Liver (tissue), 8 donors: ENCODE measurements at regions not wholly inside any gene's neighbourhood (a gene's known extent, or its start where the extent isn't known, plus 50 kb on each side); places are given as distances from the start of the nearest gene placed in this dataset.
A peak's percentile ranks its signal among the peaks of the same experiment; 100 is the strongest.
"Not testable (repeated sequence)": the region's sequence is repeated elsewhere in the genome, so short reads cannot be mapped to it uniquely, and the experiment has no call there.

Source experiments
- DNase-seq: peaks from one replicate; pipeline ENCODE4 v3.0.0-alpha.2; 2017; ENCODE audit warnings: low spot score
- H3K27ac ChIP-seq, 2 donors: one replicate each; pipeline ENCODE4 v1.7.0; 2013; ENCODE audit warnings: inconsistent platforms in 2 of 2, low read length in 2 of 2, control low read depth in 1 of 2, low read depth in 1 of 2, mild to moderate bottlenecking in 1 of 2
- H3K27me3 ChIP-seq, 4 donors: one replicate each; pipeline versions ENCODE4 v1.6.1 to v1.7.0; 2013; ENCODE audit warnings: low read length in 3 of 4, inconsistent platforms in 1 of 4, mild to moderate bottlenecking in 1 of 4, moderate library complexity in 1 of 4; ENCODE audit not compliant: control insufficient read depth in 4 of 4, insufficient read depth in 4 of 4
- H3K36me3 ChIP-seq, 4 donors: one replicate each; pipeline versions ENCODE4 v1.6.1 to v1.7.0; 2013; ENCODE audit warnings: low read length in 3 of 4, mild to moderate bottlenecking in 3 of 4, low read depth in 1 of 4, moderate library complexity in 1 of 4; ENCODE audit not compliant: control insufficient read depth in 4 of 4, insufficient read depth in 3 of 4
- H3K4me1 ChIP-seq, 4 donors: one replicate each; pipeline versions ENCODE4 v1.6.1 to v1.7.0; 2013; ENCODE audit warnings: low read length in 3 of 4, mild to moderate bottlenecking in 3 of 4, moderate library complexity in 1 of 4; ENCODE audit not compliant: control insufficient read depth in 4 of 4, insufficient read depth in 4 of 4
- H3K4me3 ChIP-seq, 3 donors: one replicate each; pipeline versions ENCODE4 v1.6.1 to v1.7.0; 2013; ENCODE audit warnings: low read length in 3 of 3, control low read depth in 1 of 3, low read depth in 1 of 3, mild to moderate bottlenecking in 1 of 3
- H3K9ac ChIP-seq, 2 donors: one replicate each; pipeline ENCODE4 v1.7.0; 2013; ENCODE audit warnings: low read length in 2 of 2, mild to moderate bottlenecking in 2 of 2, moderate library complexity in 2 of 2, control low read depth in 1 of 2, low read depth in 1 of 2
- H3K9me3 ChIP-seq, 4 donors: one replicate each; pipeline versions ENCODE4 v1.6.1 to v1.7.0; 2013; ENCODE audit warnings: low read length in 3 of 4; ENCODE audit not compliant: control insufficient read depth in 4 of 4
- ATF3 ChIP-seq: IDR thresholded peaks from 2 replicates; pipeline ENCODE4 v1.6.1; 2016; ENCODE audit warnings: antibody characterized with exemption
- EGR1 ChIP-seq, 2 donors: IDR thresholded peaks; 2 replicates each; pipeline ENCODE4 v1.6.1; 2016 to 2018; ENCODE audit warnings: antibody characterized with exemption in 2 of 2, low read depth in 2 of 2
- FOXA1 ChIP-seq: IDR thresholded peaks from 2 replicates; pipeline ENCODE4 v1.6.1; 2016; ENCODE audit warnings: antibody characterized with exemption
- HNF4A ChIP-seq, 2 donors: conservative IDR thresholded peaks; 2 replicates each; pipeline ENCODE4 v1.6.1; 2016; ENCODE audit warnings: antibody characterized with exemption in 2 of 2, mild to moderate bottlenecking in 2 of 2
- HNF4G ChIP-seq: IDR thresholded peaks from 2 replicates; pipeline ENCODE4 v1.6.1; 2016; ENCODE audit warnings: antibody characterized with exemption
- JUND ChIP-seq, 2 donors: IDR thresholded peaks; 2 replicates each; pipeline ENCODE4 v1.6.1; 2016; ENCODE audit warnings: antibody characterized with exemption in 2 of 2
- NR2F2 ChIP-seq: IDR thresholded peaks from 2 replicates; pipeline ENCODE4 v1.6.1; 2016; ENCODE audit warnings: antibody characterized with exemption
- RAD21 ChIP-seq, 2 donors: IDR thresholded peaks; 2 replicates each; pipeline ENCODE4 v1.6.1; 2016; ENCODE audit warnings: antibody characterized with exemption in 2 of 2, mild to moderate bottlenecking in 2 of 2
- REST ChIP-seq: IDR thresholded peaks from 2 replicates; pipeline ENCODE4 v1.6.1; 2016; ENCODE audit warnings: antibody characterized with exemption, mild to moderate bottlenecking
- RXRA ChIP-seq, 2 donors: IDR thresholded peaks; 2 replicates each; pipeline ENCODE4 v1.6.1; 2017 to 2018; ENCODE audit warnings: antibody characterized with exemption in 2 of 2, mild to moderate bottlenecking in 1 of 2
- TAF1 ChIP-seq: conservative IDR thresholded peaks from 2 replicates; pipeline ENCODE4 v1.6.1; 2016; ENCODE audit warnings: antibody characterized with exemption, mild to moderate bottlenecking
- ZBTB33 ChIP-seq: IDR thresholded peaks from 2 replicates; pipeline ENCODE4 v1.6.1; 2016; ENCODE audit warnings: antibody characterized with exemption
- WGBS: extraction: QIAGEN DNeasy Blood & Tissue Kit; methylation state at CpG from one replicate; pipeline ENCODE4 v1.1.7; 2013; 5-methylcytosine and 5-hydroxymethylcytosine counted together
- TF ChIP-seq, protein P1 (sequence below): IDR thresholded peaks from 2 replicates; pipeline ENCODE4 v1.6.1; 2016; ENCODE audit warnings: antibody characterized with exemption
- TF ChIP-seq, protein P2 (sequence below): fragments of 150-350 bp; IDR thresholded peaks from 2 replicates; pipeline ENCODE4 v1.5.1; 2017; ENCODE audit warnings: improper control_type of control experiment, low read depth, low read length; ENCODE audit not compliant: missing input control
- donor health status: healthy.
- donor health status: healthy.
- donor health status: healthy.
- donor health status: healthy.
- donor health status: healthy.

GRCh38 chr21:18000981-18001686 lies 182.0 kb upstream of the C21orf91 start:
- 68% methylated on average over 3 of the region's 3 CpGs for WGBS
- Histone ChIP-seq H3K4me1 (no peaks in the 10 kb centered on the region), H3K9ac (no peak overlapping the region), H3K27ac (no peak overlapping the region), H3K9me3 (no peaks in the 10 kb centered on the region), H3K27me3 (no peaks in the 10 kb centered on the region), H3K36me3 (no peaks in the 10 kb centered on the region), H3K4me3 (no peak overlapping the region)
- TF ChIP-seq REST, result no peak
- TF ChIP-seq NR2F2, result peak; percentile 31
- no peak for DNase-seq

DNA sequence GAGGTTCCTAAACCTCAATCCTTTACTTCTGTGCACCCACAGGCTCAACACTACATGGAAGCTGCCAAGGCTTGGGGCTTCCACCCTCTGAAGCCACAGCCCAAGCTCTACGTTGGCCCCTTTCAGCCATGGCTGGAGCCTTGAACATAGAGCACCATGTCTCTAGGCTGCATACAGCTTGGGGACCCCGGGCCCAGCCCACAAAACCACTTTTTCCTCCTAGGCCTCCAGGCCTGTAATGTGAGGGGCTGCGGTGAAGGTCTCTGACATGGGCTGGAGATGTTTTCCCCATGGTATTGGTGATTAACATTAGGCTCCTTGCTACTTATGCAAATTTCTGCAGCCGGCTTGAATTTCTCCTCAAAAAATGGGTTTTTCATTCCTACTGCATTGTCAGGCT lies 179.4 kb upstream of the C21orf91 start:
- H3K9me3 ChIP-seq, H3K27ac ChIP-seq, H3K9ac ChIP-seq, H3K4me1 ChIP-seq, H3K4me3 ChIP-seq, DNase-seq, H3K36me3 ChIP-seq, H3K27me3 ChIP-seq: not testable (repeated sequence)
- WGBS, result 80% methylated on average over 4 of the region's 4 CpGs

- DNase-seq, result no peak
- 35% methylated on average over 3 of the region's 3 CpGs for WGBS
- Histone ChIP-seq H3K9ac (no peak overlapping the region), H3K27ac (no peak overlapping the region), H3K27me3 (peaks cover 0 to 2% (median 0%) of the 10 kb centered on the region in 4 donors), H3K4me3 (no peak overlapping the region), H3K9me3 (peaks cover 0 to 4% (median 2%) of the 10 kb centered on the region in 4 donors), H3K36me3 (no peaks in the 10 kb centered on the region), H3K4me1 (no peaks in the 10 kb centered on the region)
- TF ChIP-seq, protein P1, sequence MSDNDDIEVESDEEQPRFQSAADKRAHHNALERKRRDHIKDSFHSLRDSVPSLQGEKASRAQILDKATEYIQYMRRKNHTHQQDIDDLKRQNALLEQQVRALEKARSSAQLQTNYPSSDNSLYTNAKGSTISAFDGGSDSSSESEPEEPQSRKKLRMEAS, result no peak
- TF ChIP-seq JUND (IDR thresholded peaks at IDR 0.05), result no peak
- TF ChIP-seq RAD21 (IDR thresholded peaks at IDR 0.05), result no peak
- TF ChIP-seq FOXA1, result no peak
- no peak for TF ChIP-seq TAF1
- no peak for TF ChIP-seq ATF3
- TF ChIP-seq, protein P2, sequence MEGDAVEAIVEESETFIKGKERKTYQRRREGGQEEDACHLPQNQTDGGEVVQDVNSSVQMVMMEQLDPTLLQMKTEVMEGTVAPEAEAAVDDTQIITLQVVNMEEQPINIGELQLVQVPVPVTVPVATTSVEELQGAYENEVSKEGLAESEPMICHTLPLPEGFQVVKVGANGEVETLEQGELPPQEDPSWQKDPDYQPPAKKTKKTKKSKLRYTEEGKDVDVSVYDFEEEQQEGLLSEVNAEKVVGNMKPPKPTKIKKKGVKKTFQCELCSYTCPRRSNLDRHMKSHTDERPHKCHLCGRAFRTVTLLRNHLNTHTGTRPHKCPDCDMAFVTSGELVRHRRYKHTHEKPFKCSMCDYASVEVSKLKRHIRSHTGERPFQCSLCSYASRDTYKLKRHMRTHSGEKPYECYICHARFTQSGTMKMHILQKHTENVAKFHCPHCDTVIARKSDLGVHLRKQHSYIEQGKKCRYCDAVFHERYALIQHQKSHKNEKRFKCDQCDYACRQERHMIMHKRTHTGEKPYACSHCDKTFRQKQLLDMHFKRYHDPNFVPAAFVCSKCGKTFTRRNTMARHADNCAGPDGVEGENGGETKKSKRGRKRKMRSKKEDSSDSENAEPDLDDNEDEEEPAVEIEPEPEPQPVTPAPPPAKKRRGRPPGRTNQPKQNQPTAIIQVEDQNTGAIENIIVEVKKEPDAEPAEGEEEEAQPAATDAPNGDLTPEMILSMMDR, result no peak
- no peak for TF ChIP-seq ZBTB33
- no peak for TF ChIP-seq HNF4G
- TF ChIP-seq RXRA (IDR thresholded peaks at IDR 0.05), result no peak
- no peak for TF ChIP-seq REST
- no peak for TF ChIP-seq HNF4A (conservative IDR thresholded peaks at IDR 0.05)
- TF ChIP-seq EGR1 (IDR thresholded peaks at IDR 0.05; ENCODE audit: low read depth in 2 of 2), result no peak
Measured at GRCh38 chr21:17989780-17990179, 170.6 kb upstream of the C21orf91 start.
